A549 (cell line): ENCODE measurements at regions not wholly inside any gene's neighbourhood (a gene's known extent, or its start where the extent isn't known, plus 50 kb on each side); places are given as distances from the start of the nearest gene placed in this dataset.

Source experiments
- ATAC-seq, 2 experiments: fragments of 200-7000 bp in 1 of 2; fragments of >200 bp in 1 of 2; cut with Nextera tagmentation in 1 of 2; cut with Tn5 transposase in 1 of 2; 3 replicates each; pipeline versions ENCODE4 v1.8.0 to v1.9.1; 2018 to 2020; ENCODE audit warnings: mild to moderate bottlenecking in 1 of 2, moderate library complexity in 1 of 2
- CTCF ChIA-PET: fragments of 300-600 bp; sonication (Branson Sonifier 250); formaldehyde crosslinking; extraction: SDS; loops from one replicate; lab custom pipeline; 2021; ENCODE audit warnings: antibody characterized with exemption, inconsistent platforms; lab: Yijun Ruan, JAX
- POLR2A ChIA-PET: fragments of 350-600 bp; formaldehyde crosslinking; extraction: SDS; loops from one replicate; lab custom pipeline; 2021; ENCODE audit warnings: antibody characterized with exemption, inconsistent platforms; lab: Yijun Ruan, JAX
- DNase-seq, 2 experiments: peaks; one replicate each; pipeline versions ENCODE4 v3.0.0 to v3.0.0-alpha.2; 2011 to 2016; ENCODE audit warnings: low read depth in 1 of 2, low spot score in 1 of 2
- FAIRE-seq: peaks from 2 replicates; lab custom pipeline; 2011; peaks lifted over from hg19 to GRCh38; lab: Jason Lieb, UNC
- H3K27ac ChIP-seq, 2 experiments: fragments of >200 bp; sonication (Bioruptor Twin); formaldehyde crosslinking; 3 replicates each; pipeline ENCODE4 v1.5.1; 2016 to 2017
- H3K4me1 ChIP-seq: fragments of >200 bp; sonication (Bioruptor Twin); formaldehyde crosslinking; 3 replicates; pipeline ENCODE4 v1.6.1; 2016
- H3K4me2 ChIP-seq: fragments of >200 bp; sonication (Bioruptor Twin); formaldehyde crosslinking; 3 replicates; pipeline ENCODE4 v1.6.1; 2016
- H3K4me3 ChIP-seq: fragments of >200 bp; sonication (Bioruptor Twin); formaldehyde crosslinking; 3 replicates; pipeline ENCODE4 v1.5.1; 2016
- H3K9me3 ChIP-seq: fragments of >200 bp; sonication (Bioruptor Twin); formaldehyde crosslinking; 3 replicates; pipeline ENCODE4 v1.6.1; 2016
- BHLHE40 ChIP-seq: IDR thresholded peaks from 2 replicates; pipeline ENCODE4 v1.6.1; 2012; ENCODE audit warnings: low read depth, low read length, inconsistent platforms
- CEBPB ChIP-seq, 2 experiments: fragments of >200 bp in 1 of 2; sonication (Bioruptor Twin) in 1 of 2; formaldehyde crosslinking in 1 of 2; IDR thresholded peaks; 2 replicates each; pipeline ENCODE4 v1.6.1; 2012 to 2016
- ELK1 ChIP-seq: fragments of 150-350 bp; IDR thresholded peaks from 2 replicates; pipeline ENCODE4 v1.6.1; 2014; ENCODE audit warnings: low read depth, mild to moderate bottlenecking, low read length
- ESRRA ChIP-seq: fragments of 150-350 bp; IDR thresholded peaks from 2 replicates; pipeline ENCODE4 v1.6.1; 2014; ENCODE audit warnings: mild to moderate bottlenecking, low read length, borderline replicate concordance
- FOSB ChIP-seq: fragments of 250-450 bp; sonication (Bioruptor Pico); IDR thresholded peaks from 2 replicates; pipeline ENCODE4 v1.5.0; 2020; ENCODE audit warnings: mild to moderate bottlenecking, moderate library complexity
- GATA3 ChIP-seq: IDR thresholded peaks from 2 replicates; pipeline ENCODE4 v1.6.1; 2012; ENCODE audit warnings: borderline replicate concordance
- HDAC2 ChIP-seq: fragments of 200-600 bp; sonication (generic); IDR thresholded peaks from 2 replicates; pipeline ENCODE4 v1.6.1; 2016
- HOXA7 ChIP-seq: fragments of 250-450 bp; sonication (Bioruptor Pico); IDR thresholded peaks from 2 replicates; pipeline ENCODE4 v1.5.0; 2020; ENCODE audit warnings: mild to moderate bottlenecking, moderate library complexity
- KDM1A ChIP-seq: fragments of 200-600 bp; sonication (generic); IDR thresholded peaks from 2 replicates; pipeline ENCODE4 v1.6.1; 2016; ENCODE audit warnings: low read depth, mild to moderate bottlenecking
- KDM5A ChIP-seq: fragments of 200-600 bp; sonication (generic); IDR thresholded peaks from 2 replicates; pipeline ENCODE4 v1.6.1; 2016; ENCODE audit warnings: antibody characterized with exemption, mild to moderate bottlenecking
- MAFK ChIP-seq: fragments of 450-650 bp; IDR thresholded peaks from 2 replicates; pipeline ENCODE4 v1.6.1; 2014; ENCODE audit not compliant: partially characterized antibody
- MAZ ChIP-seq: fragments of 150-350 bp; IDR thresholded peaks from 2 replicates; pipeline ENCODE4 v1.6.1; 2014; ENCODE audit warnings: antibody characterized with exemption, low read depth, low read length, borderline replicate concordance
- MYC ChIP-seq: IDR thresholded peaks from 2 replicates; pipeline ENCODE4 v1.6.1; 2012; ENCODE audit warnings: mild to moderate bottlenecking, inconsistent platforms, low read length, improper control_type of control experiment, borderline replicate concordance
- NPAS2 ChIP-seq: fragments of 250-450 bp; sonication (Bioruptor Pico); IDR thresholded peaks from 2 replicates; pipeline ENCODE4 v1.8.0; 2022; ENCODE audit warnings: mild to moderate bottlenecking, moderate library complexity, borderline replicate concordance
- PBX3 ChIP-seq: IDR thresholded peaks from 2 replicates; pipeline ENCODE4 v1.6.1; 2012
- POLR2A ChIP-seq: IDR thresholded peaks from 2 replicates; pipeline ENCODE4 v1.6.1; 2012; ENCODE audit warnings: mild to moderate bottlenecking, low read length
- RARB ChIP-seq: fragments of 250-450 bp; sonication (Bioruptor Pico); IDR thresholded peaks from 2 replicates; pipeline ENCODE4 v1.8.0; 2021; ENCODE audit warnings: mild to moderate bottlenecking, moderate library complexity
- REST ChIP-seq: fragments of 200-600 bp; sonication (generic); IDR thresholded peaks from 2 replicates; pipeline ENCODE4 v1.6.1; 2016; ENCODE audit warnings: antibody characterized with exemption, mild to moderate bottlenecking, moderate library complexity
- SREBF2 ChIP-seq: fragments of 450-650 bp; IDR thresholded peaks from 2 replicates; pipeline ENCODE4 v1.6.1; 2014; ENCODE audit warnings: mild to moderate bottlenecking, moderate library complexity
- TFCP2L1 ChIP-seq: fragments of 250-450 bp; sonication (Bioruptor Pico); IDR thresholded peaks from 2 replicates; pipeline ENCODE4 v1.5.0; 2021; ENCODE audit warnings: mild to moderate bottlenecking
- ZC3H11A ChIP-seq: fragments of 450-650 bp; IDR thresholded peaks from 2 replicates; pipeline ENCODE4 v1.6.1; 2014; ENCODE audit warnings: antibody characterized with exemption, mild to moderate bottlenecking
- ZNF302 ChIP-seq: fragments of 250-450 bp; sonication (Bioruptor Pico); IDR thresholded peaks from 2 replicates; pipeline ENCODE4 v1.9.0; 2021; ENCODE audit warnings: inconsistent platforms, mild to moderate bottlenecking, moderate library complexity
- ZSCAN20 ChIP-seq: fragments of 250-450 bp; sonication (Bioruptor Pico); IDR thresholded peaks from 2 replicates; pipeline ENCODE4 v1.8.0; 2022; ENCODE audit warnings: mild to moderate bottlenecking, moderate library complexity
- WGBS: methylation state at CpG from one replicate; pipeline ENCODE4 v1.1.6; 2017; ENCODE audit errors: missing lambda C conversion rate; 5-methylcytosine and 5-hydroxymethylcytosine counted together

GRCh38 chr13:108060111-108060510 is 155.2 kb downstream of the LIG4 start:
- FAIRE-seq (no peak), DNase-seq (no peak), ATAC-seq (no peak)
- H3K9me3 ChIP-seq: no peaks in the 10 kb centered on the region
- H3K4me2 ChIP-seq: no peak overlapping the region
- no peak overlapping the region for H3K27ac ChIP-seq
- H3K4me1 ChIP-seq: no peaks in the 10 kb centered on the region
- WGBS: 10% methylated on average over 6 of the region's 6 CpGs
- H3K4me3 ChIP-seq: no peak overlapping the region
- CTCF ChIA-PET: no interaction called here
- no peak for TF ChIP-seq GATA3
- no peak for TF ChIP-seq MAZ
- TF ChIP-seq HDAC2: no peak
- no peak for TF ChIP-seq RARB (CRISPR knock-in tag)
- no peak for TF ChIP-seq KDM1A
- TF ChIP-seq MYC: no peak
- no peak for TF ChIP-seq HOXA7 (CRISPR knock-in tag)
- no peak for TF ChIP-seq ZNF302 (CRISPR knock-in tag)
- no peak for TF ChIP-seq CEBPB (IDR thresholded peaks at IDR 0.05)
- no peak for TF ChIP-seq ESRRA
- TF ChIP-seq KDM5A: no peak
- POLR2A ChIA-PET: no interaction called here

- Histone ChIP-seq H3K27ac (no peak overlapping the region), H3K4me1 (no peaks in the 10 kb centered on the region), H3K9me3 (no peaks in the 10 kb centered on the region), H3K4me2 (no peak overlapping the region), H3K4me3 (no peak overlapping the region)
- ChIA-PET CTCF (no interaction called here), POLR2A (no interaction called here)
- FAIRE-seq (no peak), DNase-seq (no peak), ATAC-seq (no peak)
- 44% methylated on average over 2 of the region's 2 CpGs for WGBS
- TF ChIP-seq POLR2A: no peak
- TF ChIP-seq ELK1: no peak
- no peak for TF ChIP-seq MAFK
- no peak for TF ChIP-seq ZSCAN20 (CRISPR knock-in tag)
- TF ChIP-seq FOSB: no peak
- no peak for TF ChIP-seq NPAS2 (CRISPR knock-in tag)
- TF ChIP-seq REST: no peak
- TF ChIP-seq KDM1A: no peak
- no peak for TF ChIP-seq ZC3H11A
- no peak for TF ChIP-seq TFCP2L1 (CRISPR knock-in tag)
- TF ChIP-seq HOXA7 (CRISPR knock-in tag): no peak
- TF ChIP-seq KDM5A: no peak
- no peak for TF ChIP-seq MAZ
- no peak for TF ChIP-seq PBX3
- TF ChIP-seq BHLHE40: no peak
- no peak for TF ChIP-seq SREBF2
Measured at GRCh38 chr13:108056278-108056677, 159.1 kb downstream of the LIG4 start.
